SK-N-SH (cell line): ENCODE measurements at regions not wholly inside any gene's neighbourhood (a gene's known extent, or its start where the extent isn't known, plus 50 kb on each side); places are given as distances from the start of the nearest gene placed in this dataset.

Source experiments
- CTCF ChIA-PET: fragments of 300-600, 350-600 bp; formaldehyde crosslinking; extraction: SDS; loops from one replicate; lab custom pipeline; 2021; lab: Yijun Ruan, JAX
- POLR2A ChIA-PET: fragments of 350-600 bp; sonication (Branson Sonifier 250); formaldehyde crosslinking; extraction: SDS; loops from one replicate; lab custom pipeline; 2020; ENCODE audit warnings: antibody characterized with exemption, inconsistent platforms; lab: Yijun Ruan, JAX
- DNase-seq: peaks from one replicate; pipeline ENCODE4 v3.0.0; 2012
- H2AFZ ChIP-seq: fragments of 200-600 bp; sonication (generic); 2 replicates; pipeline ENCODE4 v1.8.1; 2016; ENCODE audit warnings: antibody characterized with exemption, mild to moderate bottlenecking, low read depth
- H3F3A ChIP-seq: fragments of 200-600 bp; sonication (generic); replicated peaks from 2 replicates; pipeline ENCODE3; 2016; ENCODE audit warnings: antibody characterized with exemption, mild to moderate bottlenecking; ENCODE audit not compliant: insufficient read depth
- H3K27ac ChIP-seq, 2 experiments: fragments of 200-500 bp in 1 of 2; fragments of 200-600 bp in 1 of 2; sonication (Bioruptor generic) in 1 of 2; sonication (generic), shearing (Covaris generic) in 1 of 2; 2 replicates each; pipeline versions ENCODE4 v1.5.1 to v1.6.1; 2014 to 2016; ENCODE audit warnings: low read depth in 2 of 2, inconsistent platforms in 1 of 2, low read length in 1 of 2, mild to moderate bottlenecking in 1 of 2, mixed read lengths in 1 of 2
- H3K27me3 ChIP-seq: fragments of 200-600 bp; sonication (generic), shearing (Covaris generic); 2 replicates; pipeline ENCODE4 v1.6.1; 2016; ENCODE audit warnings: mixed run types; ENCODE audit not compliant: insufficient read depth
- H3K36me3 ChIP-seq, 2 experiments: fragments of 200-500 bp in 1 of 2; fragments of 200-600 bp in 1 of 2; sonication (Bioruptor generic) in 1 of 2; sonication (generic) in 1 of 2; replicated peaks in 1 of 2; 2 replicates each; pipeline versions ENCODE3 to v1.5.1; 2014 to 2016; ENCODE audit warnings: low read length in 1 of 2, mild to moderate bottlenecking in 1 of 2; ENCODE audit not compliant: insufficient read depth in 2 of 2, control insufficient read depth in 1 of 2
- H3K4me1 ChIP-seq, 2 experiments: fragments of 200-500 bp in 1 of 2; fragments of 200-600 bp in 1 of 2; sonication (Bioruptor generic) in 1 of 2; sonication (generic), shearing (Covaris generic) in 1 of 2; 2 replicates each; pipeline versions ENCODE4 v1.5.1 to v1.6.1; 2014 to 2016; ENCODE audit warnings: low read depth in 1 of 2, low read length in 1 of 2, mixed run types in 1 of 2; ENCODE audit not compliant: insufficient read depth in 2 of 2, control insufficient read depth in 1 of 2
- H3K4me2 ChIP-seq: fragments of 200-600 bp; sonication (generic), shearing (Covaris generic); 2 replicates; pipeline ENCODE4 v1.6.1; 2017; ENCODE audit warnings: mixed run types
- H3K4me3 ChIP-seq, 2 experiments: fragments of 200-500 bp in 1 of 2; fragments of 200-600 bp in 1 of 2; sonication (Bioruptor generic) in 1 of 2; sonication (generic), shearing (Covaris generic) in 1 of 2; 2 replicates each; pipeline versions ENCODE4 v1.5.1 to v1.8.1; 2014 to 2016; ENCODE audit warnings: low read depth in 2 of 2, inconsistent platforms in 1 of 2, low read length in 1 of 2, mild to moderate bottlenecking in 1 of 2, mixed read lengths in 1 of 2, moderate library complexity in 1 of 2
- H3K79me2 ChIP-seq: fragments of 200-600 bp; sonication (generic); 2 replicates; pipeline ENCODE4 v1.8.1; 2017; ENCODE audit warnings: mild to moderate bottlenecking; ENCODE audit not compliant: insufficient read depth
- H3K9ac ChIP-seq: fragments of 200-600 bp; sonication (generic); 2 replicates; pipeline ENCODE4 v1.6.1; 2017; ENCODE audit warnings: mixed run types
- H3K9me2 ChIP-seq: fragments of 200-600 bp; sonication (generic); 2 replicates; pipeline ENCODE4 v1.6.1; 2017; ENCODE audit warnings: mixed run types
- H3K9me3 ChIP-seq: fragments of 200-600 bp; sonication (generic); 2 replicates; pipeline ENCODE4 v1.6.1; 2017; ENCODE audit warnings: mixed run types, mild to moderate bottlenecking, moderate library complexity
- H4K20me1 ChIP-seq: fragments of 200-600 bp; sonication (generic); 2 replicates; pipeline ENCODE4 v1.6.1; 2017; ENCODE audit warnings: mild to moderate bottlenecking, mixed run types; ENCODE audit not compliant: insufficient read depth
- CHD2 ChIP-seq: fragments of 150-350 bp; IDR thresholded peaks from 2 replicates; pipeline ENCODE4 v1.6.1; 2018; ENCODE audit warnings: low read length; ENCODE audit not compliant: partially characterized antibody
- CTCF ChIP-seq: fragments of 200-600 bp; sonication (generic); IDR thresholded peaks from 2 replicates; pipeline ENCODE4 v1.6.1; 2017; ENCODE audit warnings: antibody characterized with exemption, mild to moderate bottlenecking, moderate library complexity
- ELF1 ChIP-seq: IDR thresholded peaks from 2 replicates; pipeline ENCODE4 v1.4.0; 2012
- EP300 ChIP-seq, 2 experiments: IDR thresholded peaks; 2 replicates each; pipeline versions ENCODE4 v1.4.0 to v1.6.1; 2012; ENCODE audit warnings: borderline replicate concordance in 1 of 2, low read depth in 1 of 2, low read length in 1 of 2
- EZH2phosphoT487 ChIP-seq: fragments of 200-600 bp; sonication (generic); IDR thresholded peaks from 2 replicates; pipeline ENCODE4 v1.6.1; 2017; ENCODE audit warnings: low read depth, mixed run types, mild to moderate bottlenecking, antibody characterized with exemption, moderate library complexity, borderline replicate concordance
- FOSL2 ChIP-seq: IDR thresholded peaks from 2 replicates; pipeline ENCODE4 v1.4.0; 2012; ENCODE audit warnings: low read depth, mild to moderate bottlenecking, moderate library complexity, borderline replicate concordance
- GATA2 ChIP-seq: sonication (generic); formaldehyde crosslinking; IDR thresholded peaks from 2 replicates; pipeline ENCODE4 v1.5.0; 2020; ENCODE audit warnings: mild to moderate bottlenecking, missing genetic modification reagents
- IRF3 ChIP-seq: fragments of 150-350 bp; IDR thresholded peaks from 2 replicates; pipeline ENCODE4 v1.6.1; 2016; ENCODE audit warnings: mild to moderate bottlenecking, low read depth, low read length
- JUND ChIP-seq: IDR thresholded peaks from 2 replicates; pipeline ENCODE4 v1.4.0; 2012
- MAX ChIP-seq: IDR thresholded peaks from 2 replicates; pipeline ENCODE4 v1.4.0; 2012; ENCODE audit warnings: low read depth
- MXI1 ChIP-seq: IDR thresholded peaks from 2 replicates; pipeline ENCODE4 v1.6.1; 2012; ENCODE audit warnings: mild to moderate bottlenecking, low read depth, low read length, improper control_type of control experiment
- NFIC ChIP-seq: IDR thresholded peaks from 2 replicates; pipeline ENCODE4 v1.4.0; 2012; ENCODE audit warnings: borderline replicate concordance
- PBX3 ChIP-seq: IDR thresholded peaks from 2 replicates; pipeline ENCODE4; 2012
- RAD21 ChIP-seq: IDR thresholded peaks from 2 replicates; pipeline ENCODE4 v1.6.1; 2012; ENCODE audit warnings: mild to moderate bottlenecking, low read length
- REST ChIP-seq: IDR thresholded peaks from 2 replicates; pipeline ENCODE4 v1.6.1; 2012; ENCODE audit warnings: mild to moderate bottlenecking, low read depth, low read length, moderate library complexity
- RFX5 ChIP-seq: IDR thresholded peaks from 2 replicates; pipeline ENCODE4 v1.6.1; 2012; ENCODE audit warnings: mild to moderate bottlenecking, improper control_type of control experiment, low read length
- RXRA ChIP-seq: IDR thresholded peaks from 2 replicates; pipeline ENCODE4 v1.4.0; 2012; ENCODE audit warnings: low read depth, mild to moderate bottlenecking, borderline replicate concordance
- ZBTB33 ChIP-seq: IDR thresholded peaks from 2 replicates; pipeline ENCODE4 v1.4.0; 2012; ENCODE audit warnings: low read depth, borderline replicate concordance
- WGBS: methylation state at CpG from one replicate; pipeline ENCODE4 v1.1.6; 2017; ENCODE audit warnings: low lambda C conversion rate; 5-methylcytosine and 5-hydroxymethylcytosine counted together

- no peaks in the 10 kb centered on the region for H3K36me3 ChIP-seq
- H2AFZ ChIP-seq: no peak overlapping the region
- no peaks in the 10 kb centered on the region for H3K9me3 ChIP-seq
- H3K27me3 ChIP-seq: no peaks in the 10 kb centered on the region
- no peak for DNase-seq
- no peak overlapping the region for H3K4me2 ChIP-seq
- 0% methylated on average over 2 of the region's 2 CpGs for WGBS
- no peaks in the 10 kb centered on the region for H4K20me1 ChIP-seq
- no peaks in the 10 kb centered on the region for H3K79me2 ChIP-seq
- H3F3A ChIP-seq: no peaks in the 10 kb centered on the region
- no peaks in the 10 kb centered on the region for H3K9me2 ChIP-seq
- H3K4me1 ChIP-seq: no peaks in the 10 kb centered on the region
- H3K4me3 ChIP-seq: no peak overlapping the region
- no peak overlapping the region for H3K27ac ChIP-seq
- no peak overlapping the region for H3K9ac ChIP-seq
- ChIA-PET CTCF (no interaction called here), POLR2A (no interaction called here)
- no peak for TF ChIP-seq PBX3
- no peak for TF ChIP-seq FOSL2
- no peak for TF ChIP-seq MXI1
- TF ChIP-seq ZBTB33: no peak
- no peak for TF ChIP-seq EP300 (IDR thresholded peaks at IDR 0.05; ENCODE audit: borderline replicate concordance in 1 of 2, low read depth in 1 of 2, low read length in 1 of 2)
- no peak for TF ChIP-seq CHD2
- no peak for TF ChIP-seq RXRA
- no peak for TF ChIP-seq JUND
- no peak for TF ChIP-seq CTCF
- no peak for TF ChIP-seq IRF3
- no peak for TF ChIP-seq RFX5
- TF ChIP-seq EZH2phosphoT487: no peak
- no peak for TF ChIP-seq REST
- no peak for TF ChIP-seq NFIC
- TF ChIP-seq RAD21: no peak
- TF ChIP-seq ELF1: no peak
- TF ChIP-seq MAX: no peak
- no peak for TF ChIP-seq GATA2 (CRISPR knock-in tag)
Measured at GRCh38 chr4:81685104-81685503, 213.4 kb upstream of the RASGEF1B start.
